Amniotic epithelial cell (primary cell): ENCODE measurements at regions not wholly inside any gene's neighbourhood (a gene's known extent, or its start where the extent isn't known, plus 50 kb on each side); places are given as distances from the start of the nearest gene placed in this dataset.
A peak's percentile ranks its signal among the peaks of the same experiment; 100 is the strongest.
"Not testable (repeated sequence)": the region's sequence is repeated elsewhere in the genome, so short reads cannot be mapped to it uniquely, and the experiment has no call there.

ENCODE experiments used
- DNase-seq: peaks from one replicate; pipeline ENCODE4 v3.0.0-alpha.2; 2010; ENCODE audit warnings: low read depth

DNA sequence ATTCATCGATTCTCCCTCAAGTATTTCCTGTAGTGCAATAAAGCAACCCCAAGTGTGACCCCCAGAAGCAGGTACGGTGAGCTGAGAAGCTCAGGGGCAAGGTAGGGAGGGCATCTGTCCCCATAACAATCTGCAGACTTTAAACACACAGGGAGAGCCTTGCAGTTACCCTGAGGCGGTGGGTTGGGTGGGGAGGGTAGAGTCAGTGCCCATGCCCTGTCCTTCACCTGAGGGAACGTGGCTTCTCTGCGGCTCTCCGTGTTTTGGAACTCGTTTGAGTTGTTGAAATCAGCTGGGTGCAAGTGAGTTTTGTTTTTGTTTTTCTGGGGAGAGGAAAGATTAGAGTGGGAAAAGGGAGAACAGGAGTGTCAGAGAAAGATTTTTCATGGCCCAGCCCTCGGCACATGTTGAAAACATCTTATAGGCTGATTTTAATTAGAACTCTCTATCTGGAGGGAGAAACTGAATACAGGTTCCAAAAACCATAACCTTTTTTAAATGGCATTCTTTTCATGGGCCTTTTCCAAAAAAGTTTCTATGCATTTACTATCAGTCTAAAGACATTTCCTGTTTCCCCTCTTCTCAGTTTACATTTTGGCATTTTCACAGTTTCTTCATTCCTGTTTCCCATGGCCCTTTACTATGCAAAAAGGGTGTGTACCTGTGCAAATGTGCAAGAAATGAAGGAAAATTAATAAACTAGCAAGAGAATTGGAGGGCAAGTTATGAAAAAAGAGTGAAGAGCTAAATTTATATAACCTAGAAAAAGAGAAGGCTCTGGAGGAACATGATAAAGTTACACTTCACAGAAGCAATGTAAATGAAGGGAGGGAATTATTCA lies 266.5 kb upstream of the VLDLR start:
- DNase-seq: no peak

DNA sequence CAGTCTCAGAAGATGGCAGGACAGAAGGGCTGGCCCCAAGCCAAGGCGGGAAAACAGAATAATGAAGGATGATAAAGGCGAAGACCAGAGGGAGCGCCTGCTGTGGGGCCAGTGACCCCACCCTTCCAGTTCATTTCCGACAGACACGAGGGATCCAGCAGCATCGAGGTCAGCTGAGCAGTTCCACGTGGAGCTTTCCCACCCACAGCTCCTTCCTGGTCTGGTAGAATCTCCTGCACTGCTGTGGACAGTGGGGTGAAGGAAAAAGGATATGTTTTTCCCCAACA lies 265.9 kb upstream of the VLDLR start:
- DNase-seq: no peak

DNA sequence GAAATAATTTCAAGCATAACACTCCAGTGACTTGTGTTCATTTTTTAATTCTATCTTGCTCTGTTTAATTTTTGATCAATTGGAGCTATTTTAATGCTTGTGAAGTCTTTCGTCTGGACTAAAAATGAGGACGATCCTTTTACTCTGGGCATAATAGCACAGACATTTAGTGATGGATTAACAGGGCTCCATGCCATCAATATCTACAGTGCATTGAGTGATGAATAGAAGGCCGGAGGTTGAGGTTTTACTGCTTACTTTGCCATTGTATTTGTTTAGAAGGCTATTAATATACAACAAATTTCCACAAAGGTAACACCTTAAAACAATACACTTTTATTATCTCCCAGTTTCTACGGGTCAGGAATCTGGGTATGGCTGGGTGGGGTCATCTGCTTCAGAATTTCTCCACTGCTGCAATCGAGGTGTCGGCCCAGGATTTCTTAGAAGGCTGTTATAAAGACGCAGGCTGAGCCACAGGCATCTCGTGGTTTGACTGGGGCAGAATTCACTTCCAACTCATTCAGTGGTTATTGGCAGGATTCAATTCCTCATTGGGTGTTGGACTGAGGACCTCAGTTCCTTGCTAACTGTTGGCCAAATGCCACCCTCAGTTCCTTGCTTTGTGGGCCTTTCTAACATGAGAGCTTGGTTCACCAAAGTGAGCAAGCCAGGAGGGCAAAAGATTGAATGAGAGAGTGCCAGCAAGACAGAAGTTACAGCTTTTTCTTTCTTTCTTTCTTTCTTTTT lies 265.4 kb upstream of the VLDLR start:
- DNase-seq: peak; percentile 13

DNA sequence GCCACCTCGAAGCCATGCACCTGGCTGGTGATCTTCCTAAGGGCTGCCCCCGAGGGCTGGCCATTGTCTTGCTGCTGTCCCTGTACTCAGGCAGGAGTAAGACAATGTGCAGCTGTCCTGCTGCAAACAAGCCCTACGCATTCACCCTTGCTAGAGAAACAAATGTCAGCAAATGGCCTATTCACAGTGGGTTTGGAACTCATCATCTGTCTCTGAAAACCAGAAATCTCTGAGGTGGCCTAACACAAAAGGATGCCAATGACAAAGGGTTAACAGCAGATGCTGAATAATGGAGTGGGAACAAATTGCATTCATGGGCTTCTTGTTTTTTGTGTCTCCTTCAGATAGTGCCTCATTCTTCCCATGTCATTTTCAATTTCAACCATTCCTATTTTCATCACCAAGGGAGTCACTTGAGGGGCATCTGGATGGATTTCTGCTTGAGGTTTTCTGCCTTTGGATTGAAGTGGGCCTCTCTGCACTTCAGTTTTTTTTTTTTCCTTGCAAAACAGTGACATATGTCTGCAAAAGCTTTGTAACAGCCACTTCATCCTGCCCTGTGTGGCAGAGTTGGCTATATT lies 261.6 kb upstream of the VLDLR start:
- no peak for DNase-seq

DNA sequence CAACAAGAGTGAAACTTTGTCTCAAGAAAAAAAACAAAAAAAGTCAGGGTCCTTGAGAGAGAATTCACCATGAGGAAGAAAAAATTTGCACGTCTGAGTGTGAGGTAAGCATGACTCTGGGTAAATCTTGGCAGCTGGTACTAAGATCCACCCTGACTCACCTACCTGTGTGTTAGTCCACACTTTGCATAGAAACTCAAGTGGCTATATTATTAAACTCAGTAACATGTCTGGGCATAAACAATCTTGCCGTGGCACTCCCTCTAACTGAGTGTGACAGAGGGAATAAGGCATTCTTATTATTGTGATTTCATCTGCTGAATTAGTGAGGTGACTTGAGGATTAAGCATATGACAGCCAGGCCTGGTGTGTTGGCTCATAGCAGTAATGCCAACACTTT lies 259.4 kb upstream of the VLDLR start:
- DNase-seq: no peak

DNA sequence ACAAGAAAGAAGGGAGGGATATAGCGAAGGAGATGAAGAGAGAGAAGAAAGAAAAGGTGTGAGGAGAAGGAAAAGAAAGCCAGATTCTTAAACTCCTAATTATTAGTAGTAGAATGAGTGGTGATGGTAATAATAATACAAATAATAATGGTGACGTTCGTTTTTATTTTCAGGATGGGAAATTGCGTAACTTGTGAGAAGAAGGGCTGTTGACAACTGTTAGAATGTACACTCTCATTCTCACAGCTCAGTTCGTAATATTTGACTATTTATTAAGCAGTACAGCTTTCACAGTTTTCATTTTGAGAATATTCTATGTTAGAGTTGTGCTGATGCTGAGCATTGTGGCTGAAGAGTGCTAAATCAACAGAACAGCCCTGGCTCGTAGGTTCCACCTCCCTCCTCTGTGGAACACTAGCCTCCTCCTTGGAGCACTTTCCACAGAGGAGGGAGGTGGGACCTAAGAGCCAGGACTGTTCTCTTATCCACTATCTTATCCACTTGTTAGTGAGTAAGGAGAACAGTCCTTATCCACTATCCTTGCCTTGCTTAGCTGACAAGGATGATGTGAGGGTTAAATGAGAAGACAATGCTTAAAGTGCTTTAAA lies 258.3 kb upstream of the VLDLR start:
- no peak for DNase-seq

DNA sequence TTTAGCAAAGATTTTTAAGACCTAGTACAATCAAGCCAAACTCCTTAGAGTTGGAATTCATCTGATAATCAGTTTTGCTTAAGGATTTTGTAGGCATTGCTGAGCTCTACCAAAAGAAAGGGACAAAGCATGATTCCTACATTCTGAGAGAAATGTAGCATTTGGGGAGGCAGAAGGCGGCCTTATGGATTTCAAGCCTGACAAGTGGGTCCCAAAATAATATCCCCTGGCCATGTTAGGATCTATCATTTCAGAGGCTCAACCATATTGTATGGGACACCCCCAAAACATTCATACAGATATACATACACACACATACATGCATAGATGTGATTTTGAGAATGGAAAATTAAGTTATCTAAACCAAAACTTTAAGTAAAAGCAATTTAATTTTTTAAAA lies 257.8 kb upstream of the VLDLR start:
- no peak for DNase-seq

DNA sequence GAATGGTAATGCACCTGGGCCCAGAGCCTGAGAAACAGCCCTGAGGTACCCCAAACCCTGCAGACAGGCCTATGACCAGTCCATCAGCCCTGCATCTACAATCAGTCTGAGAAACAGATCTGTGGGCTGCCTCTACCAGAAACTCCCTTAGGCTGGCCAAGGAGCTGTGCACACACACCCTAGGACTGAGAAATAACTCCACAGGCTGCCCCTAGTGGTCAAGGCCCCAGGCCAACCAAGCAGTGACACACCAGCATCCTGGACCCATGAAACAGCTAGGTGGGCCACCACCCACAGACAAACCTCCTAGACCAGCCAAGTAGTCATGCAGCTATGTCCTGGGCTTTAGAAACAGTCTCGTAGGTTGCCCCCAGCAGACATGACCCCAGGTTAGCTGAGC lies 253.6 kb upstream of the VLDLR start:
- DNase-seq: no peak

DNA sequence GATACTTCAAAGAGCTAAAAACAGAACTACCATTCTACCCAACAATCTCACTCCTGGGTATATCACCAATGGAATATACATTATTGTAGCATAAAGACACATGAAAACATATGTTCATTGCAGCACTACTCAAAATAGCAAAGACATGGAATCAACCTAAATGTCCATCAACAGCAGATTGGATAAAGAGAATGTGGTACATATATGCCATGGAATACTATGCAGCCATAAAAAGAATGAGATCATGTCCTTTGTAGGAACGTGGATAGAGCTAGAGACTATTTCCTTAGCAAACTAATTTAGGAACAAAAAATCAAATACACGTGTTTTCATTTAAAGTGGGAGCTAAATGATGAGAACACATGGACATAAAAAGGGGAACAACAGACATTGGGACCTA lies 247.9 kb upstream of the VLDLR start:
- no peak for DNase-seq

DNA sequence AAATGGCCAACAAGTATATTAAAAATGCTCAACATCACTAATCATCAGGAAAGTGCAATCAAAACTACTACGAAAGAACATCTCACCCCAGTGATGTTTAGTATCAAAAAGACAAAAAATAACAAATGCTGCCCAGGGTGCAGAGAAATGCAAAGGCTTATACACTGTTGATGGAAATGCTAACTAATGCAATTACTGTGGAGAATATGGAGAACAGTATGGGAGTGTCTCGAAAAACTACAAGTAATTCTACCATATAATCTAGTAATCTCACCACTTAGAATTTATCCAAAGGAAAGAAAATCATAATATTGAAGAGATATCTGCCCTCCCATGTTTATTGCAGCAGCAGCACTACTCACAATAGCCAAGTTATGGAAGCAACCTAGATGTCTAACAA lies 246.5 kb upstream of the VLDLR start:
- no peak for DNase-seq

DNA sequence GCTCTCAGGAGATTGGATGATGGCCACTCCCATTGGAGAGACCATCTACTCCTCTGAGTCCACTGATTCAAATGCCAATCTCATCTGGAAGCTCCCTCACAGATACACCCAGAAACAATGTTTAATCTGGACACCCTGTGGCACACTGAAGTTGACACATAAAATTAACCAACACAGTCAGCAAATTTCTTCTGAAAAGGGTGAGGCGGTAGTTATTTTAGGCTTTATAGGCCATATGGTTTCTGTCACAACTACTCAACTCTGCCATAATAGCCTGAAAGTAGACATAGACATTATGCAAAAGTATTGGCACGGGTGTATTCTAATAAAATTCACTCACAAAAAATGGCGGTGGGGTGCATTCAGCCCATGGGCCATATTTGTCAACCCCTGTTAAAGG lies 244.5 kb upstream of the VLDLR start:
- no peak for DNase-seq

DNA sequence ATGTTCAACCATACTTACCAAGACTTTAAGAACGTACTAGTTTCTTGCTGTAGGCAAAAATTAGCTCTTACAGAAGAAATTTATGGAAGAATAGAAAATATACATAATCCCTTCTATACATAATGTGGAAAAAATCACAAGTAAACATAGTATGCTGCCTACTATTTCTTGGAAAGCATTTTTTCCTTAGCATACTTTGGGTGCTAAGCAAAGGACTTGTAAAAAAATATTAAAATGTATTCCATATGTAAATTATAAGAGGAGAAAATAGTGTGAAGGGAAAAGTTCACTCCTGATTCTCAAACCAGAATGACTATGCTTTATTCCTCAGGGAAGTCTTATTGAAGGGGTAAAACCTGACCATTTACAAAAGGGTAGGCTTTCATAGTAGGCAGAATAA lies 243.8 kb upstream of the VLDLR start:
- no peak for DNase-seq

DNA sequence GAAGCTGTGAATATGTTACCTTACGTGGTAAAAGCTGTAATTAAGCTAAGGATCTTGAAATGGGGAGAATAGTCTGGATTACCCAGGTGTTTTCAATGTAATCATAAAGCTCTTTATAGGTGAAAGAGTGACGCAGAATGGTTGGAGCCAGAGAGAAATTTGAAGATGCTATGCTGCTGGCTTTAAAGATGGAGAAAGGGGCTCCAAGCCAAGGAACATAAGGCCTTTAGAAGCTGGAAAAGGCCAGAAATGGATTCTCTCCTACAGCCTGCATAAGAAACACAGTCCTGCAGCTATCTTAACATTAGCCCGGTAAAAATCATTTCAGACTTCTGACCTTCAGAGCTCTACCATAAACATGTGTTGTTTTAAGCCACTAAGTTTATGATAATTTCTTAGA lies 243.3 kb upstream of the VLDLR start:
- DNase-seq: no peak

DNA sequence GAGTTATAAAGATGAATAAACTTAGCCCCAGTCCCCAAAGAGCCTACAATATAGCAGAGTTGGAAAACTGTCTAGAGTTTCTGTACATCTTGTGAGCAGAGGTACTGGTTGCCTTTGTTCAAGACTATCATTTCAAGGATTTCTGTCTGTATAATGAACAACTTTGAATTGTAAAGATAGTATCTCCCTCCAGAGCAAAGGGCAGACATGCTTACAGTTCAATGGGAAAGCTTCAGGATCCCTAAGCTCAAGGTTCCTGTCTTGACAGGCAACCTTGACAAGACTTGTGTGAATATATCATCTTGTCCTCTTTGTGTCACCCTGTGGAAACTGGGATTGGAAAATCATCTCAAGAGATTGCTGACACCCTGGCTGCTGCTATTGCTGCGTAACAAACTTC lies 242.8 kb upstream of the VLDLR start:
- DNase-seq: no peak

DNA sequence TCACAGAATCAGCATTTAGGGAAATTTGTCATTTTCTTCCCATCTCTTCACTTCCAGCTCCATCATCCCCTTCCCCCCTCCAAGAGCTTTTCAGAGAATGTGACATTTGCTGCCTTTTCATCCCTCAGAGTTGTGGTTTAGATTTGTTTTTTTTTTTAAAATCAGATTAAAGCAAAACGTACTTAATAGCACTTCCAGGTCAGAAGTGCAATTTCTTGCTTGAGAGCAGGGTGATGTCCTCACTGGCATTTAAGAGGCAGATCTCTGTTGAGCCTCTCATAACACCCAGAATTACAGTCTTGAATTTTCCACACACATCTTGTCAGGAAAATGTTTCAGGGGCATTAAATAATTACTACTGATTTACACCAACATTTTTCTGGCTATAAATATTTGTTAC lies 236.8 kb upstream of the VLDLR start:
- no peak for DNase-seq

DNA sequence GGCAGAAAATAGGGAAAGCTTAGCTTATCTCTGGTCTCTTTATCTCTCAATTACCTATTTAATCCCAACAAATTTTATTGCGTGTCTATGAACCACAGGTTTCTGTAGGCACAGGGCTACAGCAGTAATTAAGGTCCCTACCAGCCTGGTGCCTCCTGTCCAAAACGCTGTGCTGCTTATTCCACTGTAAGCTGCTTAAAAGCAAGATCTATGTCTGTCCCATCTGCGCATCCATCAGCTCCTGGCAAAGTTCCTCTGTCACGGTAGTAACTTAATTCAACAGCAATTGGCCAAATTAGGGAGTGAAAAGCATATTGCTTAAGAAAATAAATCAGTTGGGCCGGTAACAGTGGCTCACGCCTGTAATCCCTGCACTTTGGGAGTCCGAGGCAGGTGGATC lies 235.8 kb upstream of the VLDLR start:
- no peak for DNase-seq

DNA sequence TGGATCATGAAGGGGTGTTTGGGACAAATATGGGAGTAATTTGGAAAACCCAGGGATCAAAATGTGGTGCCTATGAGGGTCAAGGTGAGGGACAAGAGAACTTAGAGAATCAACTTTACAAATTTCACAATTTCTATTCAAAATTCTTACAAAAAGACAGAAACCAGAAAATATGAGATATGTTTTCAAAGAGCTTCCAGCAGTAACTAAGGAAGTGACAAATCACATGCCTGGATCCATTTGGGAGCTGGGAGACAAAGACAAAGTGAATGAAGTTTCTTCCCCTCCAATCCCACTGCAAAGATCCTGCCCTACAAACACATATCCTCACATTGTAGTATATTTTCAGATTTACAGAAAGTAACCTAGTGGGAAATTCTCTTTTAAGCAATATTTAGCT lies 235.0 kb upstream of the VLDLR start:
- DNase-seq: no peak

DNA sequence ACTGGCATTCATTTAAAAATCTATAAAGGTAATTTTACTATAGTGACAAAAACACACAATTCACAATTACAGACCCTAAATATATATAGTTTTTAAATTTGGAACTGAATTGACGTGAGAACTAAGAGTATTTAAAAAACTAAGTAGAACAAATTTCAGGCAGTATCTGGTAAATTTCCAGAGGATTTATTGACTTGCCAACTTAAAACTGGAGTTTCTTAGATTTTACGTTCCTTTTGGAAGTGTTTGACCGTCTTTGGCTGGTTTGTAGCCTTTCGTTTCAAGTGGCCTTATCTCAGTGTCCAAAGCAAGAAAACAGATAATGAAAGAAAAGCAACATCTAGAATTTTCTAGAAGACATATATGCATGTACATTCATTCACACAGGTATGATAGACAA lies 234.4 kb upstream of the VLDLR start:
- DNase-seq: no peak

DNA sequence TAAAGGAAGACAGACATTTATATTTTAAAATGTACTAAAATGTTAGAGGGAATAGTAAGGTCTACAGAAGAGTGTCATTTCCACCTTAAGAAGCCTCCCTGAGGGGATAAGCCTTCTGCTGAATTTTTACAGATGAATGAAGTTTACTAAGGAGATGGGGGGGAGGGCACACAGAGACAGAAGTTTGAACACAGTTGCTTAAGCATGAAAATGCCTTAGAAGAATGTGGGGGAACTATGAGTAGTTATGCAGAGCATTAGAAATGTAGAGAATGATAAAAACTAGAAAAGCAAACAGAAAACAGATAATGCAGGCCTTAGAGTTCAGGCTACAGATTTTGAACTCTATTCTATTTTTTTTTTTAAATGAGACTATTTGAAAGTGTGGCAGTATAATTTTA lies 232.2 kb upstream of the VLDLR start:
- peak; percentile 57 for DNase-seq

DNA sequence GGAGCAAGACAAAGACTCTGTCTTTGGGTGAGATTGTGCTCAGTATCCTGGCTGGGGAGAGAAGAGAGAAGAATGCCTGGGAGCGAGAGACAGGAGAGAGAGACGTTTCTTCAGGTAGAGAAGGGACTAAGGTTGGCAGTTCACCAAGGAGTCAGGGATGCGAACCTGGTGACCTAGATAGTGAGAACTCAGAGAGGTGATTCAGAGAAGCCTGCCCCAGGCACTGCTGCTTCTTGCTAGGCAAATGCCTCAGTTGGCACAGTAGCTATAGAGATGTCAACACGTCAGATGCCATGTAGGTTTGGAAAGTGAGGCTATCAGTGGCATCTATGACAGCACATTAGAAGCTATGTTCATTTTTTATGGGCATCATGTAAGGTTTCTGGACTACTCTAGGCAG lies 231.6 kb upstream of the VLDLR start:
- no peak for DNase-seq

DNA sequence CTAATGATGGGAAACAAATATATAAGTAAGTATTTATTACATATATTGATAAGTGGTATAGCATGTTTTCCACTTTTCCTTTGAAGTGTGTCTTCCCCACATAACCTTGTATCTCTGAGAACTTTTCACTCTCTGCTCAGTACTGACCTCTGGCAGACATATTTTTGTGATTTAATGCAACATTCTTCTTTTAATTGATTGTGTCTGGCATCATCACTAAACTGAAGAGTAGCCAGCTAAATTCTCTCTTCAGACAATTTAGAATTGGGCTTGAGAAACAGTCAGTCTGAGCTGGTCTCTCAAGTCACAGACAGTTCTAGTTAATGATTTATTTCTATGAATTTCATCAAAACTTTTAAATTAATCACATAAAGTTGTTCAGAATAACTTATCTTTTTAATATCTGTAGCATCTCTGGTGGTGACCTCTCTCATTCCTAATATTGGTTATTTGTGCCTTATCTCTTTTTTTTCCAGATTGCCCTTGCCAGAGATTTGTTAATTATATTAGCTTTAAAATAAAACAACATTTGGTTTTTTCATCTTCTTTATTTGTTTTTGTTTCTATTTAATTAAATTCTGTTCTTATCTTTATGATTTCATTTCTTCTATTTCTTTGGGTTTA lies 230.0 kb upstream of the VLDLR start:
- not testable (repeated sequence) for DNase-seq

DNA sequence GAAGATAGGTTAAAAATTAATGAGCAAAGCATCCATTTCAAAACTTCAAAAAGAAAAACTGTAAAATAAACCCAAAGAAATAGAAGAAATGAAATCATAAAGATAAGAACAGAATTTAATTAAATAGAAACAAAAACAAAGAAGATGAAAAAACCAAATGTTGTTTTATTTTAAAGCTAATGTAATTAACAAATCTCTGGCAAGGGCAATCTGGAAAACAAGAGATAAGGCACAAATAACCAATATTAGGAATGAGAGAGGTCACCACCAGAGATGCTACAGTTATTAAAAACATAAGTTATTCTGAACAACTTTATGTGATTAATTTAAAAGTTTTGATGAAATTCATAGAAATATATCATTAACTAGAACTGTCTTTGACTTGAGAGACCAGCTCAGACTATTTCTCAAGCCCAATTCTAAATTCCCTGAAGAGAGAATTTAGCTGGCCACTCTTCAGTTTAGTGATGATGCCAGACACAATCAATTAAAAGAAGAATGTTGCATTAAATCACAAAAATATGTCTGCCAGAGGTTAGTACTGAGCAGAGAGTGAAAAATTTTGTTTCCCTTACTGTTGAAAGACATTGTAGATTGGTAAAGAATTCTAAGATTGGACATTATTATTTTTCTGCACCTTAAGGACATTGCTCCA lies 227.4 kb upstream of the VLDLR start:
- not testable (repeated sequence) for DNase-seq
